Forelimb muscle (tissue), 1 donor: ENCODE measurements at regions not wholly inside any gene's neighbourhood (a gene's known extent, or its start where the extent isn't known, plus 50 kb on each side); places are given as distances from the start of the nearest gene placed in this dataset.

ENCODE experiments used
- DNase-seq: peaks from one replicate; pipeline ENCODE4 v3.0.0-alpha.2; 2013; ENCODE audit warnings: low read depth

- DNase-seq = no peak
Measured at GRCh38 chr7:84495128-84495527, 300.5 kb upstream of the SEMA3A start.

DNA sequence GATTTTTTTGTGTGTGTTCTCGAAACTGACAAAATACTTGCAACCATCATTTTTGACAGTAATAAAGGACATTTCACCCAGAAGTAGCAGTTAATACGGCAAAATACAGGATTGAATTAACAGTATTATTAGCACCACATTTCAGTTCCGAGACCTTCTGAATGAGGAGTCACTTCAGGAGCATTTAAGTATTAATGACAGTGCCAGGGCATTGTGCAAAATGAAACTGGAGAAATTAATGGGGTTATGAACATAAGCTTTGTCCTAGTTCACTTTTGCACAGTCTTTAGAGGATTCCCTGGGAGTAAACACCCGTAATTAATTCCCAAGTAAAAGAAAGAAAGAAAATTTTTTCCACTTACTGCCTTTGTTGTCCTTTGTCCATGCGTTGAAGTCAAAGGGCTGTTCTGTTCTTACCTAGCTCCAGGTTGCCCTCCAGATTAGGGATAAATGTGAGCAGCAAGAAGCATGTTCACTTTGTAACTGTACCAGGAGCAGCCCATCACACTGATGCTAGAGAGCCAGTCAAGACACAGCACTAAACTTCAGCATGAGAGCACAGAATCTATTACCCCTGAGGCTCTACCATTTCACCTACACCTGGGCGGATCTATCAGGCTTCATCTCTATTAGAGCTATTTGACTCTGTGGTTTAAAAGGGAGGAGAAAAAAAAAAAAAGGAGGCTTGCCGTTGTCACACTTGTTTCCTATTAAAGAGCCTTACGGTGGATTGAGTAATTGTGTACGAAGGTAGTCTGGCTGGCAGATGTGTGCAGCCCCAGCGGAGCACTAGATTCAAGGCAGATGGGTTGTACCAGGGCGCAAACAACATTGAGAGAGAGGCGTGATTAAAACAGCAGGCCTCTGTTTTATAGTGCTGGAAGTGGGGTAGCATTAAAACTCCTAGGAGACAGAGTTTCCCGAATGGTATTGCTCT, 297.8 kb upstream of the SEMA3A start:
- DNase-seq = no peak

GRCh38 chr7:84490661-84491060, 296.1 kb upstream of the SEMA3A start:
- no peak for DNase-seq

DNA sequence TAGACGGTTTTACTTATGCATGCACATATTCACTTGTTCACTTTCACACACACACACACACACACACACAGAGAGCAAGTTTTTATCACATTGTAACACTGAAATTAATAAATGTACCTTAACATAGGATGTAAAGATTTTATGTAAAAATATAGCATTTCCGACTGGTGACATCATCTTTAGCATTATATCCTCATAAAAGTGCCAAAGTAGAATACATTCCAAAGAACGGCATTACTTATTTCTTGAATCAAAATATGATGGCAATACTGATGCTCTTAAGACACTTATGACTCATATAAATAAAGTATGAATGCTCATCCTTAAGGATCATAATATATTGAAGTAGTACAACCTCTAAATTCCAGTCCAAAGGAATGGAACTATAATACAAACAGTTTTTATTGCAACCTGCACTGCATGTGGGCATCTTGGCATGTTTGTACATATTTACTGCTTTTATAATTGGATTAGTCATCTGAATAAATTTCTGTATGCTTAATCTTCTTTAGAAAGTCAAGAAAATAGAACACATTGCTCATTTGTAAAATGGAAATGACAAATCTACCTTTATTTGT, 290.0 kb upstream of the SEMA3A start:
- no peak for DNase-seq

GRCh38 chr7:84482476-84482875, 287.9 kb upstream of the SEMA3A start:
- DNase-seq = no peak

DNA sequence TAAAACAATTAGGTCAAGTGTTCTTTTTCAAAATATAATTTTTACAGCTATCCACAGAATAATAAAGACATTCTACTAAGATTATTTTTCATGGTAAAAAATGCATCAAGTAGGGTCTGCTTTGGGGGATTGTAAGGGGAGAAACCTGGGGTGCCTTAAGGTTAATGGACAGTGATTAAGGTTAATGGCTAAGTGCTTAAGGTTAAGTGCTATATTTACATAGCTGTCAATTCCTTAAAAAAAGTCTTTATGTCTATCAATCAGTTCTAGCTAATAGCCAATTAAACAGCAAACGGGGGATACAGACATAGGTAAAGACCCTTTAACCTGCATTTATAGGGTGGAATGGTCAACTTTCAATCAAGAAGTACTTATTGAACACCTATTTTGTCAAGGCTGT, 284.5 kb upstream of the SEMA3A start:
- DNase-seq = no peak

GRCh38 chr7:84477786-84478478, 283.3 kb upstream of the SEMA3A start:
- no peak for DNase-seq

DNA sequence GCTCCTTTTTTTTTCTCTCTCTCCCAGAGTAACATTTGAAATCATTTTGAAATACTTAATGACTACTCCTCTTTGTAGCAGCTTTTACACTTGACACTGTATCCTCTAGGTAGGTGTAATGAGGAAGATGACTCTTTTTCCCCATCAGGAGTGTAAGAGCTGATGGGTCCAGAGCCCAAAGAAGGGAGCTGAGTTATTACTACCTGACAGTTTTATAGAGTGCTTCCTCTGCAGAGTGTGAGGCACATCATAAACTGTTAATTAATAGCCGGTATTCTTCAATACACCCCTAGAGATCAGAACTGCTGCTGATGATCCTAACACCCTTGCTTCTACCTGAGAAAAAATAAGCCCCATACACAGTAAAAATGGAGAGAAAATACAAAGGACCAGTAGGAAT, 279.8 kb upstream of the SEMA3A start:
- no peak for DNase-seq

DNA sequence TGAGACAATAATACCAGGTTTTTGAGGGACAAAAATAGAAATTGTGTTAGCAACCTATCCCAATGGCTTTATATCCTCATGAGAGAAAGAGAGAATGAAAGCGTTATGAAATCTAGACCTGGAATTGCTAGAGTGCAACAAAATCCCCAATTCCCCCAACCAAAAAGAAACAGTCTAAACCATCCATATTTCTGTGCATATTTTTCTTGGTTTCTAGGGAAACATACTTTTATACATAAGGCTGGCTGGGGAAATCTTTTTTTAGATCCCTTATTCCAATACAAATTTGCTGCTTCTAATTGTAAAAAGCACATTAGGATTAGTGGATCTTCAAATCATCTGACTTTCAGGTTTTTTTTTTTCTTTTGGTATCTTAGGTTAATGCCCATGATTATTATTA, 277.0 kb upstream of the SEMA3A start:
- DNase-seq = no peak

DNA sequence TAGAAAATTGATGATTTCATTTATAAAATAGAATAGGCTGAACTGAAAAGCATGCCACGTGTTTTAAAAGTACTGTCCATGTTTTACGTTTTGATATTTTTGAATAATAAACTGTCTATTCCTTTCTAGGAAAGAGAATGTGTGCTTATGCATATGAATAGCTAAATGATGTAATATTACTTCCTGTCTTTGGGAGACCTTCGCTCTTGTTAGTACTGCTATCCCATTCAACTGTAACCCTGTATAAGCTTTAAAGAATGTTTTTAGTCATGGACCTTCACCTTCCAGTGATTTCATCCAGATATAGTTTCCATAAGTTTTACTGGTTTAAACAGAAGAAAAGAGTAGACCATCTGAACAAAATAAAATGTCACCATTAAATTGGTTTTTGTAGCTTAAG, 274.4 kb upstream of the SEMA3A start:
- no peak for DNase-seq

DNA sequence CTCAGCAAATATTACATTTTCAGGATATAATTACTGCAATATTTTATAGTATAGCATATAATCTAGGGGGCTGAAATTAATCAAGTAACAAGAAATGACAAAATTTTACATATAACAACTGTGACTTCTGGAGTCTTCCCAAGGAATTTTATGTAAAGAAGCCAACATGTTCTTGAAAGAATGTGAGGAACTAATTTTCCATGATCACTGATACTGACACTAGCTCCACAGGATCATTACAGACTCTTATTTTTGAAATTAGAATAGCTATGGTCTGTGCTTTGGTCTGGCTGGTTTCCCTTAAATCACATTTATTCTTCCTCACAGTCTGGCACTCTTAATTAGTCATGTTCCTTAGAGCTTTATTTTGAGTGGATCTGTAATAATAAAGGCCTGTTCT, 267.7 kb upstream of the SEMA3A start:
- no peak for DNase-seq

GRCh38 chr7:84461093-84461492, 266.5 kb upstream of the SEMA3A start:
- no peak for DNase-seq

GRCh38 chr7:84455788-84456187, 261.2 kb upstream of the SEMA3A start:
- no peak for DNase-seq

DNA sequence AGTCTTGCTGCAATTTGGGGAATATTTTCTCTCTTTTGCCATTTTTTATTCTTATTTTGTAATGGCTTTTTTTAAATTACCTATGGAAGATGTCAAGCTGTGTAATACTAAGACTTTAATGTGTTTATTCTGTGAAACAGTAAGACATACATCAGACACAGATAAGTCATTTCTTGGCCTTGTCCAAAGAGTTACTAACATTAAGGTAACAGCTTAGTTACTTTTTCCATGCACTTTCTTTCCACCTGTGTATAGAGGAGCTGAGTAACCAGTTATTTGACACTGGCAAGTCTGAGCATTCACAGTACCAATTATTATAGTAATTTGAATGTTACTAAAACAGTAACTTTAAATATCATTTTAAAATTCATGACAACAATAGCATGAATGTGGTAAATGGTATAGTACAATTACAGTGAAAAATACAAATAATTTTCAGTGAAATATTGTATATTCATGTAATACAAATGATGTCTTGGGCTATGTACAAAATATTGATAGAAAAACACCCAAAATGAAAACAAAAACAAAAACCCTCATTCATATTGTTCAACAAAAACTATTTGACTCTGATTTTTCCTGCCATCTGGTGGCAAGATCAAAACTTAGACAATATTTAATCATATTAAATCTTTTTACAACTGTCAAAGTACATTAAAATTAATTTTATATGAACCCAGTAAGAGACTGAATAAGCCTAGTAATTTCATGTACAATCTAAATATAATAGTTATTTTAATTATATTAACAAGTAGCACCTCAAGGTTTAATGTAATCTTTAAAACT, 259.8 kb upstream of the SEMA3A start:
- DNase-seq = no peak

DNA sequence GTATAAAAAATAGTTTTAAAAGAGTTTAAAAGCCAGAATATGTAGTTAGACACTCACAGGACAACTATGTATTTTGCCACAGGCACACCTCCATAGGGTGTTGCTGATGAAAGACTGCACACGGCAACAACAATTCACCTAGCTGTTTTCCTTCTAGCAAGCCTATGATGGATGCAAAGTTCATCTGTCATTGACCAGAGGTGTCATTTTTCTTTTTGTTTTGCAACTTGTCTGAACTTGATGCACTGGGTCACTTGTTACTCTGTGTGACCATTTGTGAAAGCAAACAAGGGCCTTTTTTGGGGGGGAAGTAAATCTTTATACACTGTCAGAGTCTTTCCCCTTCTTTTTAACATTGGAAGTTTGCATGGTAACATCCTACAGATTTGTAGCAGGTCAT, 258.0 kb upstream of the SEMA3A start:
- no peak for DNase-seq

DNA sequence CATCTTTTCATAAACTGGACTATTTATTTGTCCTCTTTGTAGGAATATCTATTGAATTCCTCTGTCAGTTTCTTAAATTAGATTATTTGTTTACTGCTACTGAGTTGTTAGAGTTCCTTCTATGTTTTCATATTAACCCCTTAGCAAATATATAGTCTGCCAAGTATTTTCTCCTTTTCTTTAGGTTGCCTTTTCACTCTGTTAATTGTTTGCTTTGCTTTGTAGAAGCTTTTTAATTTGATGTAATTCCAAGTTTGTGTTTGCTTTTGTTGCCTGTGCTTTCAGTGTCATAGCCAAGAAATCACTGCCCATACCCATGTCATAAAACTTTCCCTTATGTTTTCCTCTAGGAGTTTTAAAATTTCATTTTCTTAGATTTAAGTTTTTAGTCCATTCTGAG, 256.2 kb upstream of the SEMA3A start:
- DNase-seq = no peak

- no peak for DNase-seq
Measured at GRCh38 chr7:84447636-84448293, 253.2 kb upstream of the SEMA3A start.

DNA sequence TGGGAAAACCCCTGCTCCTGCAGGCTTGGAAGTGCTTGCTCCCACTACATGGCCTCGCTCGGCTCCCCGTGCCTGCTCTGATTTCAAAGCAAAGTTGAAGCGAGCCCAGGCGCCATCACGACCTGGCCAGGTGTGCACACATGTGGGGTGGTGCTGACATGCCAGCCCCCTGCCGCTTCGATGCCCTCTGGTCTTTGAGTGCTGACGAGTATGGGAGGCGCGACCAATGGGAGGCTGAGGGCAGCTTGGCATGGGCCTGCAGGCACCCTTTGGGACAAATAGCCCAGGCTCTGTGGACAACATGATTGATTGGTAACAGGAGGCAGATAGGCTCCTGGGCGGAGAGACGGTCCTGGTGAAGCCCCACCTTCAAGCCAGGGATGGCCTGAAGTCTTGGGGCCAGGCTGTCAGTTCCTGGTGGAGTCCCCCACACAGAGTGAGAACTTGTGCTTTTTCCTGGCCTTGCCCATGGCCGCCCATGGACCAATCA, 252.4 kb upstream of the SEMA3A start:
- DNase-seq = no peak

DNA sequence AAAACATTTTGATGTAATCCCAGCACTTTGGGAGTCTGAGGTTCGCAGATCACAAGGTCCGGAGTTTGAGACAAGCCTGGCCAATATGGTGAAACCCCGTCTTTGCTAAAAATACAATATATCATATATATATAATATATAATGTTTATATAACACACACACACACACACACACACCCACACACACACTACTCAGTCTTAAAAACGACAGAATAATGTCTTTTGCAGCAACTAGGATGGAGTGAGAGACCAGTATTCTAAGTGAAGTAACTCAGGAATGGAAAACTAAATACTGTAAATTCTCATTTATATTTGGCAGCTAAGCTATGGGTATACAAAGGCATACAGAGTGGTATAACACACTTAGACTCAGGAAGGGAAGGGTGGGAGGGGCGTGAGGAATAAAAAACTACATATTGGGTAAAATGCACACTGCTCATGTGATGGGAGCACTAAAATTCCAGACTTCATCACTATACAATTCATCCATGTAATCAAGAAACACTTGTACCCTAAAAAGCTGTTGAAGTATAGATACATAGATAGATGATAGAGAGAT, 231.2 kb upstream of the SEMA3A start:
- no peak for DNase-seq

- DNase-seq = no peak
Measured at GRCh38 chr7:84422790-84423189, 228.2 kb upstream of the SEMA3A start.
